SK-N-SH treated with all-trans-retinoic acid at 6 μM for 48 hours (cell line): ENCODE measurements at regions not wholly inside any gene's neighbourhood (a gene's known extent, or its start where the extent isn't known, plus 50 kb on each side); places are given as distances from the start of the nearest gene placed in this dataset.

Experiments
- ATAC-seq: fragments of 200-7000 bp; cut with Tn5 transposase; 3 replicates; pipeline ENCODE4 v1.9.1; 2020; ENCODE audit warnings: mild to moderate bottlenecking, moderate library complexity
- ARNTL ChIP-seq: fragments of 450-650 bp; formaldehyde crosslinking; IDR thresholded peaks from 2 replicates; pipeline ENCODE4 v1.5.0; 2020; ENCODE audit warnings: low read depth, mild to moderate bottlenecking, moderate library complexity, borderline replicate concordance
- CSDC2 ChIP-seq: fragments of 250-450 bp; sonication (Bioruptor Pico); IDR thresholded peaks from 2 replicates; pipeline ENCODE4 v1.5.0; 2020; ENCODE audit warnings: mild to moderate bottlenecking, moderate library complexity
- PPARA ChIP-seq: fragments of 250-450 bp; sonication (Bioruptor Pico); IDR thresholded peaks from 2 replicates; pipeline ENCODE4 v1.5.0; 2020; ENCODE audit warnings: mild to moderate bottlenecking, borderline replicate concordance
- RARB ChIP-seq: fragments of 250-450 bp; sonication (Bioruptor Pico); IDR thresholded peaks from 2 replicates; pipeline ENCODE4 v1.8.0; 2021; ENCODE audit warnings: mild to moderate bottlenecking, moderate library complexity
- TCF4 ChIP-seq: fragments of 250-450 bp; sonication (Bioruptor Pico); IDR thresholded peaks from 2 replicates; pipeline ENCODE4 v1.8.0; 2021; ENCODE audit warnings: mild to moderate bottlenecking, moderate library complexity, borderline replicate concordance
- TOX ChIP-seq: fragments of 250-450 bp; sonication (Bioruptor Pico); IDR thresholded peaks from 2 replicates; pipeline ENCODE4 v1.8.0; 2021; ENCODE audit warnings: mild to moderate bottlenecking, moderate library complexity, borderline replicate concordance
- ZC3H10 ChIP-seq: fragments of 250-450 bp; sonication (Bioruptor Pico); IDR thresholded peaks from 2 replicates; pipeline ENCODE4 v1.5.1; 2021; ENCODE audit warnings: mild to moderate bottlenecking, moderate library complexity
- ZFP3 ChIP-seq: fragments of 250-450 bp; sonication (Bioruptor Pico); IDR thresholded peaks from 2 replicates; pipeline ENCODE4 v1.5.0; 2020; ENCODE audit warnings: mild to moderate bottlenecking, moderate library complexity
- ZNF565 ChIP-seq: fragments of 450-650 bp; formaldehyde crosslinking; conservative IDR thresholded peaks from 2 replicates; pipeline ENCODE4 v1.5.0; 2020; ENCODE audit warnings: low read depth, mild to moderate bottlenecking, moderate library complexity
- ZNF70 ChIP-seq: fragments of 450-650 bp; formaldehyde crosslinking; IDR thresholded peaks from 2 replicates; pipeline ENCODE4 v1.5.0; 2020; ENCODE audit warnings: mild to moderate bottlenecking, moderate library complexity
- ZNF8 ChIP-seq: fragments of 450-650 bp; formaldehyde crosslinking; IDR thresholded peaks from 2 replicates; pipeline ENCODE4 v1.5.0; 2020; ENCODE audit warnings: mild to moderate bottlenecking, moderate library complexity
- TF ChIP-seq, protein P1 (sequence below): fragments of 250-450 bp; sonication (Bioruptor Pico); IDR thresholded peaks from 2 replicates; pipeline ENCODE4 v1.5.1; 2021; ENCODE audit warnings: mild to moderate bottlenecking, moderate library complexity
- TF ChIP-seq, protein P2 (sequence below): fragments of 250-450 bp; sonication (Bioruptor Pico); IDR thresholded peaks from 2 replicates; pipeline ENCODE4 v1.5.1; 2020; ENCODE audit warnings: low read depth, mild to moderate bottlenecking, moderate library complexity
- TF ChIP-seq, protein P3 (sequence below): fragments of 250-450 bp; sonication (Bioruptor Pico); IDR thresholded peaks from 2 replicates; pipeline ENCODE4 v1.5.0; 2020; ENCODE audit warnings: mild to moderate bottlenecking, moderate library complexity
- TF ChIP-seq, protein P4 (sequence below): fragments of 250-450 bp; sonication (Bioruptor Pico); IDR thresholded peaks from 2 replicates; pipeline ENCODE4 v1.8.0; 2020; ENCODE audit warnings: mild to moderate bottlenecking, moderate library complexity, borderline replicate concordance
- TF ChIP-seq, protein P5 (sequence below): fragments of 250-450 bp; sonication (Bioruptor Pico); IDR thresholded peaks from 2 replicates; pipeline ENCODE4 v1.8.0; 2021; ENCODE audit warnings: low read depth, mild to moderate bottlenecking, moderate library complexity, borderline replicate concordance

DNA sequence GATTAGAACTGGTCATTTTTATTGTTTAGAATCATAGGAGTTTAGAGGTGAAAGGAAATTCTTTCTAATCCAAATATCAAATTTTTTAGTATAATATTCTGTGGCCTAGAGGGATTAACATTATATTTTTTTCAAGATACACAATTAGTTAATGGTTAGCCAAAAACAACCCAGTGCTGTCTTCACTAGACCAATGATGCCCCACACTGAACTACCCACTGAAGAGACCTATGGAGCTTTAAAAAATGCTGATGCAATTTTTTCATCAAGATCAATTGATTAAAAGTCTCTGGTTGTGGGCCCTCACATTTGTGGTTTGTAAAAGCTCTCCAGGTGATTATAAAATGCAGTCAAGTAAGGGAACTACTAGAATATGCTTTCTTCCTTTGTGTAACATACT is 274.1 kb upstream of the C9orf72 start:
- TF ChIP-seq ZNF70 (no peak), PPARA (CRISPR knock-in tag) (no peak)
- TF ChIP-seq, protein P1, sequence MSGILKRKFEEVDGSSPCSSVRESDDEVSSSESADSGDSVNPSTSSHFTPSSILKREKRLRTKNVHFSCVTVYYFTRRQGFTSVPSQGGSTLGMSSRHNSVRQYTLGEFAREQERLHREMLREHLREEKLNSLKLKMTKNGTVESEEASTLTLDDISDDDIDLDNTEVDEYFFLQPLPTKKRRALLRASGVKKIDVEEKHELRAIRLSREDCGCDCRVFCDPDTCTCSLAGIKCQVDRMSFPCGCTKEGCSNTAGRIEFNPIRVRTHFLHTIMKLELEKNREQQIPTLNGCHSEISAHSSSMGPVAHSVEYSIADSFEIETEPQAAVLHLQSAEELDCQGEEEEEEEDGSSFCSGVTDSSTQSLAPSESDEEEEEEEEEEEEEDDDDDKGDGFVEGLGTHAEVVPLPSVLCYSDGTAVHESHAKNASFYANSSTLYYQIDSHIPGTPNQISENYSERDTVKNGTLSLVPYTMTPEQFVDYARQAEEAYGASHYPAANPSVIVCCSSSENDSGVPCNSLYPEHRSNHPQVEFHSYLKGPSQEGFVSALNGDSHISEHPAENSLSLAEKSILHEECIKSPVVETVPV (CRISPR knock-in tag): no peak
- TF ChIP-seq, all 23 proteins: peak for 0
- ATAC-seq: no peak

DNA sequence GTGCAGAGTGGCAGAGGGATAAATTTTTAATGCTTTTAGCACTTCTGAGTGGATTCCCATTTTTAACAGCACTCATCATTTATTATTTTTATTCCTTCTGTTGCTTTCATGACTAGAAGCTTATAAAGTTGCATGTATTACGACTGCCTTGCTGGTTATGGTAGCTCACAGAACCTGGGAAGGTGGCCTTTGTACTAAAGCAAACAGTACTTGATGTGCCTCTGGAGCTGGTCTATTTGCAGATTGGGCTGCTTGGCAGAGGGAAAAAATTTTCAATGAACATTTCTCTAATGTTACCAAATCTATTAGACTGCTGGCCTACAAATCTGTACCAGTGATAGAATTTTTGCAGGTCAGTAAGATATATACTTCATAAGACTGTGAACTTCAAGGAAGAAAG is 274.5 kb upstream of the C9orf72 start:
- no peak for ATAC-seq
- no peak for TF ChIP-seq ARNTL (CRISPR knock-in tag)
- TF ChIP-seq, protein P1 (CRISPR knock-in tag): no peak
- no peak for TF ChIP-seq ZNF565 (CRISPR knock-in tag)
- TF ChIP-seq, protein P2, sequence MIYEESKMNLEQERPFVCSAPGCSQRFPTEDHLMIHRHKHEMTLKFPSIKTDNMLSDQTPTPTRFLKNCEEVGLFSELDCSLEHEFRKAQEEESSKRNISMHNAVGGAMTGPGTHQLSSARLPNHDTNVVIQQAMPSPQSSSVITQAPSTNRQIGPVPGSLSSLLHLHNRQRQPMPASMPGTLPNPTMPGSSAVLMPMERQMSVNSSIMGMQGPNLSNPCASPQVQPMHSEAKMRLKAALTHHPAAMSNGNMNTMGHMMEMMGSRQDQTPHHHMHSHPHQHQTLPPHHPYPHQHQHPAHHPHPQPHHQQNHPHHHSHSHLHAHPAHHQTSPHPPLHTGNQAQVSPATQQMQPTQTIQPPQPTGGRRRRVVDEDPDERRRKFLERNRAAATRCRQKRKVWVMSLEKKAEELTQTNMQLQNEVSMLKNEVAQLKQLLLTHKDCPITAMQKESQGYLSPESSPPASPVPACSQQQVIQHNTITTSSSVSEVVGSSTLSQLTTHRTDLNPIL (CRISPR knock-in tag): no peak
- TF ChIP-seq PPARA (CRISPR knock-in tag): no peak
- TF ChIP-seq ZFP3: no peak
- TF ChIP-seq ZNF8 (CRISPR knock-in tag): no peak
- TF ChIP-seq, protein P3, sequence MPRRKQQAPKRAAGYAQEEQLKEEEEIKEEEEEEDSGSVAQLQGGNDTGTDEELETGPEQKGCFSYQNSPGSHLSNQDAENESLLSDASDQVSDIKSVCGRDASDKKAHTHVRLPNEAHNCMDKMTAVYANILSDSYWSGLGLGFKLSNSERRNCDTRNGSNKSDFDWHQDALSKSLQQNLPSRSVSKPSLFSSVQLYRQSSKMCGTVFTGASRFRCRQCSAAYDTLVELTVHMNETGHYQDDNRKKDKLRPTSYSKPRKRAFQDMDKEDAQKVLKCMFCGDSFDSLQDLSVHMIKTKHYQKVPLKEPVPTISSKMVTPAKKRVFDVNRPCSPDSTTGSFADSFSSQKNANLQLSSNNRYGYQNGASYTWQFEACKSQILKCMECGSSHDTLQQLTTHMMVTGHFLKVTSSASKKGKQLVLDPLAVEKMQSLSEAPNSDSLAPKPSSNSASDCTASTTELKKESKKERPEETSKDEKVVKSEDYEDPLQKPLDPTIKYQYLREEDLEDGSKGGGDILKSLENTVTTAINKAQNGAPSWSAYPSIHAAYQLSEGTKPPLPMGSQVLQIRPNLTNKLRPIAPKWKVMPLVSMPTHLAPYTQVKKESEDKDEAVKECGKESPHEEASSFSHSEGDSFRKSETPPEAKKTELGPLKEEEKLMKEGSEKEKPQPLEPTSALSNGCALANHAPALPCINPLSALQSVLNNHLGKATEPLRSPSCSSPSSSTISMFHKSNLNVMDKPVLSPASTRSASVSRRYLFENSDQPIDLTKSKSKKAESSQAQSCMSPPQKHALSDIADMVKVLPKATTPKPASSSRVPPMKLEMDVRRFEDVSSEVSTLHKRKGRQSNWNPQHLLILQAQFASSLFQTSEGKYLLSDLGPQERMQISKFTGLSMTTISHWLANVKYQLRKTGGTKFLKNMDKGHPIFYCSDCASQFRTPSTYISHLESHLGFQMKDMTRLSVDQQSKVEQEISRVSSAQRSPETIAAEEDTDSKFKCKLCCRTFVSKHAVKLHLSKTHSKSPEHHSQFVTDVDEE (CRISPR knock-in tag): no peak
- TF ChIP-seq, protein P4, sequence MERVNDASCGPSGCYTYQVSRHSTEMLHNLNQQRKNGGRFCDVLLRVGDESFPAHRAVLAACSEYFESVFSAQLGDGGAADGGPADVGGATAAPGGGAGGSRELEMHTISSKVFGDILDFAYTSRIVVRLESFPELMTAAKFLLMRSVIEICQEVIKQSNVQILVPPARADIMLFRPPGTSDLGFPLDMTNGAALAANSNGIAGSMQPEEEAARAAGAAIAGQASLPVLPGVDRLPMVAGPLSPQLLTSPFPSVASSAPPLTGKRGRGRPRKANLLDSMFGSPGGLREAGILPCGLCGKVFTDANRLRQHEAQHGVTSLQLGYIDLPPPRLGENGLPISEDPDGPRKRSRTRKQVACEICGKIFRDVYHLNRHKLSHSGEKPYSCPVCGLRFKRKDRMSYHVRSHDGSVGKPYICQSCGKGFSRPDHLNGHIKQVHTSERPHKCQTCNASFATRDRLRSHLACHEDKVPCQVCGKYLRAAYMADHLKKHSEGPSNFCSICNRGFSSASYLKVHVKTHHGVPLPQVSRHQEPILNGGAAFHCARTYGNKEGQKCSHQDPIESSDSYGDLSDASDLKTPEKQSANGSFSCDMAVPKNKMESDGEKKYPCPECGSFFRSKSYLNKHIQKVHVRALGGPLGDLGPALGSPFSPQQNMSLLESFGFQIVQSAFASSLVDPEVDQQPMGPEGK (CRISPR knock-in tag): no peak
- TF ChIP-seq, all 23 proteins: peak for 0

DNA sequence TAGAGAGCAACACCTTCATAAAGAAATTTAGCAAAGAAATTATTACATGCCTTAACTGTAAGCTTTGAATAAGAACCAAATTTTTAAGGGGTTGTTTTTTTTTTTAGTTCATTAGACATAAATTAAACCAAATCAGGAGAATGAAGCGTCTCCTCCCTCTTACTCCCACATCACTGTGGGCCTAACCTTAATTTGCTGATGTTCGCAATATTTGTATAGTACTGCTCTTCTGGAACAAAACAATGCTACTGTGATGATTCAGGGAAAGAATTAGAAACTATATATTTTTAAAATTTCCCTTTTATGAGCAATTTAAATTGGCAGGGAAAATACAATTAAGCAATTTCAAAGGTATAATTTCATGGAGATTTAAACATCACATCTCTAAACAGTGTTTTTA is 275.0 kb upstream of the C9orf72 start:
- no peak for TF ChIP-seq CSDC2 (CRISPR knock-in tag)
- no peak for TF ChIP-seq RARB (CRISPR knock-in tag)
- TF ChIP-seq, protein P2 (CRISPR knock-in tag): no peak
- no peak for TF ChIP-seq TCF4
- TF ChIP-seq, protein P5, sequence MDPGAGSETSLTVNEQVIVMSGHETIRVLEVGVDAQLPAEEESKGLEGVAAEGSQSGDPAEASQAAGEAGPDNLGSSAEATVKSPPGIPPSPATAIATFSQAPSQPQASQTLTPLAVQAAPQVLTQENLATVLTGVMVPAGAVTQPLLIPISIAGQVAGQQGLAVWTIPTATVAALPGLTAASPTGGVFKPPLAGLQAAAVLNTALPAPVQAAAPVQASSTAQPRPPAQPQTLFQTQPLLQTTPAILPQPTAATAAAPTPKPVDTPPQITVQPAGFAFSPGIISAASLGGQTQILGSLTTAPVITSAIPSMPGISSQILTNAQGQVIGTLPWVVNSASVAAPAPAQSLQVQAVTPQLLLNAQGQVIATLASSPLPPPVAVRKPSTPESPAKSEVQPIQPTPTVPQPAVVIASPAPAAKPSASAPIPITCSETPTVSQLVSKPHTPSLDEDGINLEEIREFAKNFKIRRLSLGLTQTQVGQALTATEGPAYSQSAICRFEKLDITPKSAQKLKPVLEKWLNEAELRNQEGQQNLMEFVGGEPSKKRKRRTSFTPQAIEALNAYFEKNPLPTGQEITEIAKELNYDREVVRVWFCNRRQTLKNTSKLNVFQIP (CRISPR knock-in tag): no peak
- ATAC-seq: no peak

DNA sequence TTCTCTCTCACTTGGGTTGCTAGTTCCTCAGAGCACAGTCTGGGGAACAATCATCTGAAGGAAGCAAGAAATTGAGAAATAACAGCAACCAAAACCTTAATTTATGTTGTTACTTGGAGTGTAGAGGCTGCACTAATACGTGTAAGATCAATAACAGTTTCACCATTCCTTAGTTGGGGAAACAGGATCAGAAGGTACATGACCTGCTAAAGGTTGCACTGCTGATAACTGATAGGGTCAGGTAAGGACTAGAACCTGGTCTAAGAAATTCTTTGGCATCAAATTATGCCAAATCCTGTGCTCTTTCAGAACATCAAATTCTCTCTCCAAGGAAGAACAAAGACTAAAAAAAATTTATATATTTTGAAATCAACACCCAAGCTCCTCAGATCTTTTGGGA is 278.6 kb upstream of the C9orf72 start:
- no peak for ATAC-seq
- TF ChIP-seq, protein P1 (CRISPR knock-in tag): no peak
- TF ChIP-seq ZC3H10: no peak
- TF ChIP-seq, protein P2 (CRISPR knock-in tag): no peak
- no peak for TF ChIP-seq ZNF565 (CRISPR knock-in tag)
- TF ChIP-seq TOX: no peak
- TF ChIP-seq, protein P3 (CRISPR knock-in tag): no peak
